ENCODE measurements at regions not wholly inside any gene's neighbourhood (a gene's known extent, or its start where the extent isn't known, plus 50 kb on each side); places are given as distances from the start of the nearest gene placed in this dataset.

DNA sequence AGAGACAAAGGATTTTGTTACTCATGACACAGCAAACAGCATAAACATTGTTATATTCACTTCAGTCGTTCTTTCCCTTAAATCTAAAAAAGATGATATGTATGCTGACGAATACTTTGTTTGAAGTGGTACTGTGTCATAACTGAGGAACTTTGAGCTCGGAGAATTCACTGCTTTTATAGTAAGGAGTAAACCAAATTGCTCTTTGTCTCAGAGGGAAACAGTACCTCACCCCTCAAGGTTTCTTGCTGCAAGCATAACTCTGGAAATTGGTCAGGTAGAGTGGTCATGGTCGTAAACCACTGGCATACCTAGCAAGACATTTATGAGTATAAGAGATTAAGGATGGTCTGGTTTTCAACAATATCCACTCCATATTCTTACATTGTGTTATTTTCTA lies 160.2 kb upstream of the OR4E1 start:
- CTCF ChIA-PET: no interaction called here
- POLR2A ChIA-PET (ENCODE audit: unreplicated experiment): no interaction called here
- in situ Hi-C loops (cut with MboI; ENCODE audit: low sequenced_read_pairs): no loop called here
- no peak overlapping the region for H4K5ac ChIP-seq (ENCODE audit: low read depth, low read length)
- no peak overlapping the region for H4K91ac ChIP-seq (ENCODE audit: insufficient read depth, low read depth, low read length)
- no peak overlapping the region for H2BK15ac ChIP-seq (ENCODE audit: low read depth, low read length)
- H4K8ac ChIP-seq (ENCODE audit: low read depth in 2 of 2, low read length in 2 of 2): no peak overlapping the region
- H3K23ac ChIP-seq (ENCODE audit: low read depth, low read length): no peak overlapping the region
- H3K4me2 ChIP-seq (ENCODE audit: low read depth, low read length): no peak overlapping the region
- dilution Hi-C loops (cut with HindIII; ENCODE audit: low sequenced_read_pairs, unreplicated experiment): no loop called here
- no peak overlapping the region for H2AFZ ChIP-seq (replicated peaks; ENCODE audit: low read length, poor library complexity)
- TF ChIP-seq CEBPB (IDR thresholded peaks at IDR 0.05; ENCODE audit: low read depth, low read length) (no peak), MXI1 (IDR thresholded peaks at IDR 0.05; ENCODE audit: borderline replicate concordance, low read depth, low read length) (no peak), MAFK (IDR thresholded peaks at IDR 0.05; ENCODE audit: low read depth, low read length) (no peak), BHLHE40 (IDR thresholded peaks at IDR 0.05; ENCODE audit: low read depth, low read length) (no peak), SMC3 (IDR thresholded peaks at IDR 0.05; ENCODE audit: low read depth, low read length) (no peak), CTCF (conservative IDR thresholded peaks at IDR 0.05; ENCODE audit: low read depth, low read length) (no peak), RAD21 (IDR thresholded peaks at IDR 0.05; ENCODE audit: low read length) (no peak), CHD1 (IDR thresholded peaks at IDR 0.05; ENCODE audit: low read depth, low read length) (no peak), RCOR1 (IDR thresholded peaks at IDR 0.05; ENCODE audit: insufficient replicate concordance, low read length) (no peak), POLR2A (IDR thresholded peaks at IDR 0.05; ENCODE audit: low read depth, low read length) (no peak), FOS (IDR thresholded peaks at IDR 0.05; ENCODE audit: low read depth, low read length) (no peak), ELK1 (IDR thresholded peaks at IDR 0.05; ENCODE audit: borderline replicate concordance, low read depth, low read length) (no peak), MAZ (IDR thresholded peaks at IDR 0.05; ENCODE audit: borderline replicate concordance, low read depth, low read length) (no peak), RFX5 (IDR thresholded peaks at IDR 0.05; ENCODE audit: low read depth, low read length) (no peak), NFE2L2 (IDR thresholded peaks at IDR 0.05; ENCODE audit: low read depth, low read length) (no peak)
- TF ChIP-seq, protein P1, sequence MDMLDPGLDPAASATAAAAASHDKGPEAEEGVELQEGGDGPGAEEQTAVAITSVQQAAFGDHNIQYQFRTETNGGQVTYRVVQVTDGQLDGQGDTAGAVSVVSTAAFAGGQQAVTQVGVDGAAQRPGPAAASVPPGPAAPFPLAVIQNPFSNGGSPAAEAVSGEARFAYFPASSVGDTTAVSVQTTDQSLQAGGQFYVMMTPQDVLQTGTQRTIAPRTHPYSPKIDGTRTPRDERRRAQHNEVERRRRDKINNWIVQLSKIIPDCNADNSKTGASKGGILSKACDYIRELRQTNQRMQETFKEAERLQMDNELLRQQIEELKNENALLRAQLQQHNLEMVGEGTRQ (IDR thresholded peaks at IDR 0.05; ENCODE audit: low read depth, low read length): no peak
- H2BK5ac ChIP-seq (ENCODE audit: low read depth, low read length, poor library complexity, severe bottlenecking): no peak overlapping the region
- H3K9me1 ChIP-seq (ENCODE audit: insufficient read depth, low read length): no peaks in the 10 kb centered on the region
- H2BK20ac ChIP-seq (ENCODE audit: low read depth, low read length): no peak overlapping the region
- ATAC-seq (ENCODE audit: low read depth) (no peak), DNase-seq (no peak)
- H3K18ac ChIP-seq (ENCODE audit: low read depth, low read length): no peak overlapping the region
- no peak overlapping the region for H2AK5ac ChIP-seq (ENCODE audit: low read depth, low read length)
- H3K36me3 ChIP-seq (ENCODE audit: control insufficient read depth, insufficient read depth, low read length): no peaks in the 10 kb centered on the region
- H3K9ac ChIP-seq (ENCODE audit: low read depth, low read length): no peak overlapping the region
- no peak overlapping the region for H2BK120ac ChIP-seq (ENCODE audit: low read depth, low read length)
- H3K27ac ChIP-seq (ENCODE audit: insufficient read depth, low read length): no peak overlapping the region
- H3K14ac ChIP-seq (replicated peaks; ENCODE audit: low read depth, low read length): no peak overlapping the region
- no CpG with 5 or more reads among the region's 4 CpGs for WGBS, 2 experiments (ENCODE audit: extremely low coverage in 2 of 2, insufficient read length in 1 of 2)
- no TSS peak for BruUV-seq (replicated peaks)
- no peaks in the 10 kb centered on the region for H4K20me1 ChIP-seq (ENCODE audit: insufficient read depth, low read length)
- H3K27me3 ChIP-seq (ENCODE audit: control insufficient read depth, insufficient read depth, low read length): no peaks in the 10 kb centered on the region
- H2AK9ac ChIP-seq (replicated peaks; ENCODE audit: low read depth, low read length, poor library complexity): no peak overlapping the region
- no peaks in the 10 kb centered on the region for H3K79me1 ChIP-seq (ENCODE audit: low read depth in 1 of 2, low read length in 2 of 2)
- H3K4ac ChIP-seq (ENCODE audit: low read depth, low read length): no peak overlapping the region
- H3K56ac ChIP-seq (ENCODE audit: extremely low read depth, insufficient read depth, low read length): no peak overlapping the region
- no peaks in the 10 kb centered on the region for H3K4me1 ChIP-seq (ENCODE audit: control insufficient read depth, insufficient read depth, low read length)
- H3K4me3 ChIP-seq (ENCODE audit: insufficient read depth, low read depth, low read length): no peak overlapping the region
- no peaks in the 10 kb centered on the region for H3K9me3 ChIP-seq (ENCODE audit: control insufficient read depth, insufficient read depth, low read length)
- intact Hi-C loops (cut with micrococcal nuclease): no loop called here

Measured in IMR-90 (cell line).